Stimulated activated naive CD8-positive, alpha-beta T cell treated with anti-CD3 and anti-CD28 coated beads, Interleukin-15, amount 100 ng/mL, for 72 hours (primary cell): ENCODE measurements at regions not wholly inside any gene's neighbourhood (a gene's known extent, or its start where the extent isn't known, plus 50 kb on each side); places are given as distances from the start of the nearest gene placed in this dataset.

Experiments used
- ATAC-seq: fragments of 150-1000 bp; cut with Tn5 transposase; 2 replicates; pipeline ENCODE4 v1.10.0; 2021; ENCODE audit warnings: mild to moderate bottlenecking, moderate library complexity
- DNase-seq, 2 donors: peaks; one replicate each; pipeline ENCODE4 v3.0.0; 2021 to 2022
- H3K27ac Mint-ChIP-seq, 2 donors: one replicate each; pipeline ENCODE4 v1.8.0; 2022; ENCODE audit warnings: mild to moderate bottlenecking in 2 of 2, mixed read lengths in 2 of 2, moderate library complexity in 2 of 2
- H3K27me3 Mint-ChIP-seq: one replicate; pipeline ENCODE4 v1.8.0; 2022; ENCODE audit warnings: mixed read lengths
- H3K4me1 Mint-ChIP-seq: one replicate; pipeline ENCODE4 v1.8.0; 2022; ENCODE audit warnings: mild to moderate bottlenecking, mixed read lengths
- H3K4me3 Mint-ChIP-seq, 2 donors: one replicate each; pipeline ENCODE4 v1.8.0; 2022; ENCODE audit warnings: mild to moderate bottlenecking in 2 of 2, mixed read lengths in 2 of 2, moderate library complexity in 1 of 2
- H3K9me3 Mint-ChIP-seq, 2 donors: one replicate each; pipeline ENCODE4 v1.8.0; 2022; ENCODE audit warnings: mixed read lengths in 2 of 2

DNA sequence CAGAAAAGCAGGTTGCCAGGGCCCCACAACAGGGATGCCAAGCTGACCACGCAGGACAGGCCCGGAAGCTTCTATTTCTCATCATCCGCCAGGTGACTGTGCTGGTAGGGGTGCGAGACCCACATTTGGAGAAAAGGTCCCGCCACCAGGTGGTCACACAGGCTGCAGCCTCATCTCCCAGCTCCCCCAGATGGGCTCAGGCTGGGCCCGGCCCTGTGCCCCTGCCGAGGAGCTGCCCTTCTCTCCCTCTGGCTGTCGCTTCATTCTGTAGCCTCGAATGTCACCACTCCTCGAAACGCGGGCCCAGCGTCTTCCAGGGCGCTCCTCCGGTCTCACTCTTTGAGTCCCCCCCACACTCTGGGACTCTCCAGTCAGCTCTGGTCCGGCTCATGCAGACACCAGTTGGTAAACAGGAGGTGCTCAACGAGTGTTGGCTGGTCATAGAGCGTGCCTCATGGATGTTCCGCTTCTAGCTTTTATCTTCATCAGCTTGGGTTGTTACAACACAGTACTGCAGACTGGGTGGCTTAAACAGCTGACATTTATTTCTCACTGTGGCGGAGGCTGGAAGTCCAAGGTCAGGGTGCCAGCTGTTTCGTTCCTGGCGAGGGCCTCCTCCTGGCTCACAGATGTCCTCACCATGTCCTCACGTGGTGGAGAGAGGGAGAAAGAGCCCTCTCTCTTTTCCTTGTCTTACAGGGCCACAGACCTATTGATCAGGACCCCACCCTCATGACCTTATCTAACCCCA is 87.1 kb downstream of the TEX29 start:
- no peak overlapping the region for H3K4me3 Mint-ChIP-seq
- DNase-seq: no peak
- peaks cover 47% of the 10 kb centered on the region for H3K27me3 Mint-ChIP-seq
- H3K4me1 Mint-ChIP-seq: no peaks in the 10 kb centered on the region
- no peak for ATAC-seq
- no peak overlapping the region for H3K27ac Mint-ChIP-seq
- no peaks in the 10 kb centered on the region for H3K9me3 Mint-ChIP-seq

DNA sequence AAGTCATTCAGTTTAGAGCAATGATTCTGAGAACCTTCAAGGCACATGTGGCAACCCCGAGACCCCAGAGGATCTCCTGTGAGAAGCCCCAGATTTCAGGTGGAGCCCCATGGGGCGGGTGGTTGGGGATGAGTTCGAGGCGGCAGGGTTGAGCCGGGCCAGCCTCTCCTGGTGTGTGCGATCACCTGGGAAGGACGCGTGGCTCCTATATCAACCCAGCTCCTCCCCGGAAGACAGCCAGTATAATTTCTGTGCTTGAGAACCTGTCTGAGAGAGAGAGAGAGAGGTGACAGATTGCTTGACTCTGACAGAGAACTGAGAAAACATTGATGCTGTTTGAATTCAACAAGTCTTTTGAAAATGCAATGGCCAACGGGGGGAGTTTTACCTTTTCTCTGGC is 89.0 kb downstream of the TEX29 start:
- Mint-ChIP-seq H3K27ac (no peak overlapping the region), H3K4me3 (no peak overlapping the region), H3K9me3 (no peaks in the 10 kb centered on the region), H3K27me3 (peaks cover 47% of the 10 kb centered on the region), H3K4me1 (no peaks in the 10 kb centered on the region)
- DNase-seq: no peak
- no peak for ATAC-seq

DNA sequence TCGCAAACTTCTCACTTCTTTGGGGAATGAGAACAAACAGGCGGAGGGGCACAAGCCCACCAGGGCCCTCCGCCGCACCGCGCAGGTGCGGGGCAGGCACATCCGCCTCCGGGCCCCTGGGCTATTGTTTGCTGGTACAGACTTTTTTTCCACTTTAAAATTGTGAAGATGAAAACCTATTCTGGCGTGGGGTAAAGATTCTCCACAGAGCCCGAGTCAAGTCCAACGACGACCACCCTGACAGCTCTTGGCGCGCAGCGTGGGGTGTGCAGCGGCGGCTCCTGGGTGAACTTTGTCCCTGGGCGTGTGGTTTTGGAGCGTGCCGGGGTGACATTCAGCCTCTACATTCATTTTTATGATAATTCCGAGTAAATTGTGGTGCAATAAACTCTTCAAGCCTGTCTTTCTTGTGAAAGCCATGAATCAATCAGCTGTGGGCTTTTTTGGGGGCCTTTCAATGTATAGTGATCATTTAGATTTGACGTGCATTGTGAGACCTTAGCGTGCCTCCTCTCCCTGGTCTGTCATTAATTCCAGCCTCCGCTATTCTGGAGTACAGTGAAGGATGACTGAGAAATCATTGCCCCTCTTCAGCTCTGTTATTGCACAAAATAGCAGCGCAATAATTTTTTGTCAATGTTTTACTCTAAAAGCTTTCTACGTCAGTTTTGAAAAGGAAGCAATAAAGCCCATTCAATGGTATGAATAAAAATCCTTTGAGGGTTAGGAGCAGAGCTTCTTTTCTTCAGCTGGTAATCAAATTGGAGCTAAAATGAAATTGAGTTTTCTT is 90.0 kb downstream of the TEX29 start:
- no peaks in the 10 kb centered on the region for H3K9me3 Mint-ChIP-seq
- no peak for ATAC-seq
- H3K4me3 Mint-ChIP-seq: no peak overlapping the region
- no peaks in the 10 kb centered on the region for H3K4me1 Mint-ChIP-seq
- H3K27ac Mint-ChIP-seq: no peak overlapping the region
- no peak for DNase-seq
- H3K27me3 Mint-ChIP-seq: peaks cover 36% of the 10 kb centered on the region

DNA sequence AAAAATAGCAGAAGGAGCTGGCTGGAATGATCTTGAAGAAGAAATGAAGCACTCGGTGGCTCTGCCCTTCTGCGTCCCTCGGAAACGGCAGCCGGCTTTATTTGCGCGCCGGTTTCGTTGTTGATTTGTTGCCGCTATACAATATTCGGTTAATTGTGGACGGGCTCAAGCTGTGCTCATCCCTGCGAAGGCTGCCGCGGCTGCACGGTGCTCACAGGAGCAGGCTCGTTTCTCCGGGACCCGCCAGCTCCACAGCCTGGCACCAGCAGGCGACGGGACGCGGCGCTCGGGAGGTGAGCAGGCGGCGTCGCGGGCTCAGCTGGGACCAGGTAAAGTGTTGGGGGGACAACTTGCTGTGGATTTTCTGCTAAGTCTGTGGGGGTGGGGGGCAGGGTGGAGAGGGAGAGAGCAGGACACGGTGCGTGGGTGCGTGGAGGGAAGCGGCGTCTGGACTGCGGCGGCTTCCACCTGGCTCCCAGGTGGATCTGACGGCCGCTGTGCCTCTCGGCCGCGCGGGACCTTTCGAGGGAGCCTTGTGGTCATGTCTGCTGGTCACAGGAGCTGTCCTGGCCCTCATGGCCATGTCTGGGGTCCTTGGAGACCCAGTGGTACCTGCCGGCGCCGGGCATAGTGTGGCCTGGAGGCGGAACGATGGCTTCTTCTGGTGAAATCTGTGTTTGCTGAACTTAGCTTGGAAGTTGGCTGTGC is 90.9 kb downstream of the TEX29 start:
- Mint-ChIP-seq H3K27ac (no peak overlapping the region), H3K4me1 (no peaks in the 10 kb centered on the region), H3K4me3 (no peak overlapping the region), H3K27me3 (peaks cover 36% of the 10 kb centered on the region), H3K9me3 (no peaks in the 10 kb centered on the region)
- no peak for DNase-seq
- ATAC-seq: no peak

DNA sequence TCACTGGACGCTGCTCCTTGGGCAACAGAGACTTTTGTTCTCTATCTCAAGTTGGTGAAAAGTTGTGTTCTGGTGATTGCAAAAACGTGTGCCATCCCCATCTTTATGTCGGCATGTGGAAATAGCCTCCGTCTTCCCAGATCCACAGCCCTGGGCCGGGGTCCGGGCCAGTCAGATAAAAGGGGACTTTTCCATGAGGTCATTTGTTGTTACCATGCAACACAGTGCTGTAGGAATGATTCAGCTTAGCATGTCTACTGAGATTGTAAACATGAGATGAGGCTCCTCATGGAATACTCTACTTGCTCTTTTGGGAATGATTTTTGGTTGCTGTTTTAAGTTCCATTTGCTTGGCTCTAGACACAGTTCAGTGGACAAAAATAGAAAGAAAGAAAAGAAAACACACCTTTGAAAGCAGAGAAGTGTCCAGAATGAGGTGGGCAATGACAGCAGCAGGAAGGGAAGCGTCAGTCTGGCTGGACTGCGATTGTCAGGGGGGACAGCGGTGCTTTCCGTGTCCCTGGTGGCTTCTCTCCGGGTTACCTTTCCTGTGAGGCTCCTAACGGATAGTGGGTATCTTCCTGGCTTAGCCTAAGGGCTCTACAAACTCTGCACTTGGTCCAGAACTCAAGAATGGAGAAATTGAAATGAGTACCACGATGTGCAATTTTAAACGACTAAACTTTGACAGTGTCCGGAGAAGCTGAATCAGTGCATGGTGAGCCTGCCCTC is 91.6 kb downstream of the TEX29 start:
- no peak overlapping the region for H3K4me3 Mint-ChIP-seq
- peaks cover 36% of the 10 kb centered on the region for H3K27me3 Mint-ChIP-seq
- H3K4me1 Mint-ChIP-seq: no peaks in the 10 kb centered on the region
- H3K27ac Mint-ChIP-seq: no peak overlapping the region
- DNase-seq (no peak), ATAC-seq (no peak)
- H3K9me3 Mint-ChIP-seq: no peaks in the 10 kb centered on the region

DNA sequence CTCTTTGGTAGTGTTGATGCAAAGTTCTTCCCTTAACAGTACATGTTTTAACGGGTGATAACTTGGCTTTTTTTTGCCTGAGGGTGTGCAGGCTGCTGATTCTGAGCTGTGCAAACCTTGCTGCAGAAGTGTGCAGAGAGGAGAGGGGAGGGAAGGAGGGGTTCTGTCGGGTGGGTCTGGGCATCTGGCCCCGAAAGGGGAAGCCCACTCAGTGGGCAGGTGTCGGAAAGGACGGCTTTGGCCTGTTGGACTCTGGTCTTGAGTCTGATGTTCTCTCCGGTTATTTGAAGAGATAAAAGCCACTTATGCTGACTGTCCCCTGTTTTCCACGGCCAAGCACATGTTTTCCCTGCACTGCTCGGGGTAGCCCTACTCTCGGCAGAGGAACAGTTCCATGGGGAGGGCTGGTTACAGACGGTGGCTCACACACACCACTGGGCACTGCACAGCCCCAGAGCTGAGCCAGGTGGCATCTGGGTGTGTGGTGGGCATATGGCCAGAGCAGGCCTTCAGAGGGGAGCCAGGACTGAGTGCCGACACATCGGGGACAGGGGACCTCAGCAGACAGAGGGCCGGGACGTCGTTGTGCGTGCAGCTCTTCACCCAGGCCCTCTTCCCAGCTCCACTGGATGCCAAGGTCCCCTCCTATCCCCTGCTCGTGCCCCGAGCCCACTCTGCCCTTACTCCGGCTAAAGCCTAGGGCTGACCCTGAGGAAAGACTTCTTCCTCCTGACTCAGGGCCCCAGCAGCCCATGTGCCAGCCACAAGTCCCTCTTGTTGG is 93.2 kb downstream of the TEX29 start:
- Mint-ChIP-seq H3K4me3 (no peak overlapping the region), H3K27me3 (peaks cover 30% of the 10 kb centered on the region), H3K9me3 (no peaks in the 10 kb centered on the region), H3K4me1 (no peaks in the 10 kb centered on the region), H3K27ac (no peak overlapping the region)
- ATAC-seq (no peak), DNase-seq (no peak)

DNA sequence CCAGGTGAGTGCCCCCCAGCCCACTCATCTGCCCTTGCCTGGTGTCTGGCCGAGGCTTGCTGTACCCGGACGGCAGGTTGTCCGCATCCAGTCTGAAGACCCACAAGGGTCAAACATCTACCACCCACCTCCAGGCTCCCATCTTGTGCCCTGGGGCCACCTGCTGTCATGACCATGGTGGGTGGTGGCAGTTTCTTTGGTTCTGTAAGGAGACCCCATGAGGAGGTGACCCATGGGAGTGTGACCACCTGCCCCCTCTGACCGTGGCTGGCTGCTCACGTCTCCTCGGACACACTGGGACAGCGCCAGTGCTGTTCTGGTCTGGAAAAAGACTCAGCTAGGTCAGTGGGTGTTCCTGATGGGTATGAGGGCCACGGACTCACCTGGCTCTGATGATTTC is 93.9 kb downstream of the TEX29 start:
- no peak for DNase-seq
- ATAC-seq: no peak
- Mint-ChIP-seq H3K9me3 (no peaks in the 10 kb centered on the region), H3K27ac (no peak overlapping the region), H3K4me3 (no peak overlapping the region), H3K4me1 (no peaks in the 10 kb centered on the region), H3K27me3 (peaks cover 30% of the 10 kb centered on the region)

DNA sequence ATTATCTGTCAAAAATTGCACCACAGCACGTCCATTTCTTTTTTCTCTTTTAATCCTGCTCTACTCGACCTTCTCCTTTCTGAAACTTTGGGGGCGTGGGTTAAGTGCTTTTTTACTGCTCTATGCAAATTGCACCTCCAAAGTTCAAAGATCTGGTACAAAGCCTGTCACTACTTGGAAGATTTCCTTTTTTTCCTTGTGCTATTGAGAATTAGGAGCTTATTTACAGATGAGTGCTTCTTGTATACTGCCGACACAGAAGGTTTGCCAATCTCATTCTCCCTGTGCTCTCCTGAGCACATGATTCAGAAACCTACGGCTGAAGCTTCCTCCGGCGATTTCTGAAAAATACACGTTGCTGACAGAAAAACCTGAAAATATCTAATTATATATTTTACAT is 94.8 kb downstream of the TEX29 start:
- H3K27me3 Mint-ChIP-seq: peaks cover 27% of the 10 kb centered on the region
- DNase-seq: no peak
- no peaks in the 10 kb centered on the region for H3K4me1 Mint-ChIP-seq
- ATAC-seq: no peak
- H3K4me3 Mint-ChIP-seq: no peak overlapping the region
- H3K9me3 Mint-ChIP-seq: no peaks in the 10 kb centered on the region
- no peak overlapping the region for H3K27ac Mint-ChIP-seq

DNA sequence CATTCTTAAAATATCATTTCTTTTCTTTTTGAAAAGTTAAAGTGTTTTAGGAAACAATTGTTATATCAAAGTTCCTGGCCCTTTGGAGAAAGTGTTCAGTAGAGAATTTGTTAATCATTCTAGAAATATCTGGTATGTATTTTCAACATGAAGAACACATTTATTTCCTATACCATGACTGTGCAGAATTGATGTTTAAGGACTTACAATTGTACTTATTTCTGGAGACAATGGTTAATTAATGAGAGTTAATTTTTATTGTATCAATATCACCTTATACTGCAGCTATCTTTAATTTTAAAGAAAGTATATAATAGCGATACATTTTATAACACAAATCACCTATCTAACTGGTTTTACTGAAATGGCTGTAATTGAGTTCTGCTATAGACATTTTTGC is 95.3 kb downstream of the TEX29 start:
- ATAC-seq: no peak
- no peak overlapping the region for H3K4me3 Mint-ChIP-seq
- no peaks in the 10 kb centered on the region for H3K4me1 Mint-ChIP-seq
- H3K27me3 Mint-ChIP-seq: peaks cover 27% of the 10 kb centered on the region
- H3K9me3 Mint-ChIP-seq: no peaks in the 10 kb centered on the region
- H3K27ac Mint-ChIP-seq: no peak overlapping the region
- no peak for DNase-seq

DNA sequence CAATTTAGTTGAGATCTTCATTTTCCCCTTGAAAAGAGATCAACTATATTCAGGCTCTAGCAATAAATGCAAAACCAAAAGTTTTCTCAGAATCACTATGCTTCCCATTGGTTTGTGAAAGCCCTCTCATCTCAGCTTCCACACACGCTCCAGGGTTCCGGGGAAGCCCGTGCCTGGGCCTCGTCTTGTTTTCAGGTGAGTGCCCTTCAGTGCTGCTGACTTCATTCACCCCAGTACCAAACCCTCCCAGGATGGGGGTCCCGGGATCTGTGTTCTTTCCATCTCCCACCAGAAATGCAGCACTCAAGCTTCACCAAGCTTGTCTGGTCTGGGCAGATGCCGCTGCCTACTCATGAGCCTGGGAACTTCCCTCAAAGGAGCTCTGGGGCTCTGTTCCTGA is 97.7 kb downstream of the TEX29 start:
- Mint-ChIP-seq H3K9me3 (no peaks in the 10 kb centered on the region), H3K4me1 (no peaks in the 10 kb centered on the region), H3K4me3 (no peak overlapping the region), H3K27ac (no peak overlapping the region), H3K27me3 (peaks cover 9% of the 10 kb centered on the region)
- DNase-seq (no peak), ATAC-seq (no peak)

DNA sequence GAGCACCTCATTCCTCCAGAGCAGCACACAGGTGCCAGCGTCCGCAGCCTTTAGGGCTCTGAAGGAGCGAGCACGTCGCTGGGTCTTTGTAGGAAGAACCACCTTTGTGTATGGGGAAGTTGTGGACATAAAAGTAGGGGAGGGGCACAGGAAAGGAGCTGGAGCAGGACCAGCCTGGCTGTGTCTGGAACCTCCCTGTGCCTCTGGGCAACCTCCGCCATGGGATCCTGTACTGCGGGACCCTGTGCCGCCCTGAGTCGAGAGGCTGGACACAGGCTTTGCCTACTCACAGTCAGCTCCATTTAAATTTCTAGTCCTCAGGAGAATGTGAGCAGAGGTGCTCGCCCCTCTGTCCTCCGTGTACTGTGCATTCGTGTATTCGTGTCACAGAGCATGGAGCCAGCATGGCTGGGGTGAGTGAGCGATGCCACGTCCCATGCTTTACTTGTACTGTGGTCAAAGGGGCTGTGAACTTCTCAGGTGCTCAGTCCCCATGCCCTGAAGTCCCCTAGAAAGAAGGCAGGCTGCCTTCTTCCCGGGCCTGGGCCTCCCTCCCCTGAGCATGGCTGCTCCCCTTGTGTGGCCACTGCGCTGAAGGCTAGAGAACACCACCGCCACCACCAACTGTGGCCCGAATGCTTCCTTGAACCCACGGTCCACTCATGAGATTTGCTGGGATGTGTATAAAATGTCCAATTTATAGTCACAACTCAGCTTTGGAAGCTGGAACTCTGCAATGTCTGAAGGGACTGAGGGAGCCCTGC is 99.9 kb downstream of the TEX29 start:
- ATAC-seq (no peak), DNase-seq (no peak)
- no peaks in the 10 kb centered on the region for H3K9me3 Mint-ChIP-seq
- peaks cover 9% of the 10 kb centered on the region for H3K27me3 Mint-ChIP-seq
- no peak overlapping the region for H3K27ac Mint-ChIP-seq
- no peak overlapping the region for H3K4me3 Mint-ChIP-seq
- no peaks in the 10 kb centered on the region for H3K4me1 Mint-ChIP-seq

DNA sequence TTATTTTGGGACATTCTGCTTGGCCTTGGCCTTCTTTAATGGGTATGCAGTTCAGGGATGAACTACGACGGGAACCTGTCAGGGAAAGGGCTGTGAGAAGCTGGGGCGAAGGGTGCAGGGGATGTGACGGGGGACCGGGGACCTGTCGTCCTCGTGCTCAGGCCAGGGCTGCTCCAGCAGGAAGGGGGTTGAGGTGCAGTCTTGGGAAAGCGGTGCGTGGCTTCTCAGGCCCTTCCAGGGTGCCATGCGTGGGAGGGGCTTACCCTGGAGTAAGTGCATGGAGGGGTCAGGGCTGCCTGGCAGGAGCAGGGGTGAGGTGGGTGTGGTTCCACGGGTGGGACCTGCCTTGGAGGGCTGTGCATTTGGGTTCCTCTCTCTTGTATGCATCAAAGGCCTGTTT is 100.8 kb downstream of the TEX29 start:
- no peak overlapping the region for H3K4me3 Mint-ChIP-seq

DNA sequence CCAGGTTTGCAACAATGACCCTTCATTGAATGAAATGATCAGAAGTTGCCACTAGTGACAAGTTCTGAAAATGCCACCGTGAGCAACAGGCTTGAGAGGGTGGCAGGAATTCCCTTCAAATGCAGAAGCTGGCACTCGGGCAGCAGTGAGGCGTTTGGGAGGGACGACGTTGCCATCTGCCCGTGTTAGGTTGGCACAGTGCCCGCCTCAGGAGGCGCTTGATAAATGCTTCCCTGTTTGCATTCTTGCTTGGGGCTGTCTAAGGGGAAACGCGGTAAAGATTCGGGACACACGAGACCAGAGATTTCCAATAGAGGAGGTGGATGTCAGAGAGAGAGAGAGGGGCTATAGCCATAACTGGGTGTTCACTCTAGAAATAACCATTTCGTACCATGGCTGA is 101.9 kb downstream of the TEX29 start:
- peaks cover 16% of the 10 kb centered on the region for H3K27me3 Mint-ChIP-seq
- no peak overlapping the region for H3K4me3 Mint-ChIP-seq
- DNase-seq: no peak
- no peaks in the 10 kb centered on the region for H3K4me1 Mint-ChIP-seq
- H3K27ac Mint-ChIP-seq: no peak overlapping the region
- H3K9me3 Mint-ChIP-seq: no peaks in the 10 kb centered on the region
- no peak for ATAC-seq

More for the DNA sequence above, 100.8 kb downstream of the TEX29 start:
- no peaks in the 10 kb centered on the region for H3K4me1 Mint-ChIP-seq
- no peaks in the 10 kb centered on the region for H3K9me3 Mint-ChIP-seq
- H3K27me3 Mint-ChIP-seq: peaks cover 16% of the 10 kb centered on the region
- ATAC-seq: no peak
- H3K27ac Mint-ChIP-seq: peak overlapping the region; percentile 10 to 46
- no peak for DNase-seq

DNA sequence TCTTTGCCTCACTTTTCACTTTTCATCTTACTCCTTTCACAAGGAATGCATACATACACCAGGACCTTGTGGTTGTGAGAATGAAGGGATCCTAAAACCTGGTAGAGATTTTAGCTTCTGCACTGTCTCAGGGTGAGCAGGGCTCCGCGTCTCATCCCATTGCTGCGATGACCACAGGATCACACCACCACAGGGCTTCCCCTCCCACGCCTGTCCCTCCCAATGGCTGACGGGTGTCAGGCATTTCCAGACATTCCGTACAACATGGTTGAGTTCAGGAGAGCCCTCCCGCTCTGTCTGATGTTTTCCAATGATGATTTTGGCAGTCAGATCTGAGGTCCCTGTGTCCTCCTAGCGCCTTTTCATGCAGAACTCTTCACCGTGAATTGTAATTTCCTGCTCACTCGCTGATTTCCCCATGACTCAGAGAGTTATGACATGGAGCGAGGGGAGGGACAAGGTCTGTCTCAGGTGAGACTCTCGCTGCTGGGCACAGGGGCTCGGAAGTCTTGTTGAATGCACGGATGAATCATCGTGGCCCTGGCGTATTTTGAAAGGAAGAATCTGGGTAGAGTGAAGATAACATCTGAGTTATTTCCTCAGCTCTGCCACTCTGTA is 102.8 kb downstream of the TEX29 start:
- H3K4me1 Mint-ChIP-seq: no peaks in the 10 kb centered on the region
- no peak overlapping the region for H3K4me3 Mint-ChIP-seq
- H3K9me3 Mint-ChIP-seq: no peaks in the 10 kb centered on the region
- no peak overlapping the region for H3K27ac Mint-ChIP-seq
- ATAC-seq: no peak
- peaks cover 14% of the 10 kb centered on the region for H3K27me3 Mint-ChIP-seq
- no peak for DNase-seq
